Ovary (tissue), 7 donors: ENCODE measurements at regions not wholly inside any gene's neighbourhood (a gene's known extent, or its start where the extent isn't known, plus 50 kb on each side); places are given as distances from the start of the nearest gene placed in this dataset.

Experiments
- DNase-seq, 5 donors: peaks; one replicate each; pipeline ENCODE4 v3.0.0-alpha.2; 2019 to 2020
- H3K27ac ChIP-seq, 2 donors: fragments of 200-600 bp; one replicate each; pipeline versions ENCODE4 v1.5.1 to v1.8.0; 2019 to 2022
- H3K27me3 ChIP-seq: fragments of 200-600 bp; one replicate; pipeline ENCODE4 v1.8.0; 2022
- H3K36me3 ChIP-seq: fragments of 200-600 bp; sonication (generic); one replicate; pipeline ENCODE4 v1.5.1; 2019
- H3K4me1 ChIP-seq: one replicate; pipeline ENCODE4 v1.8.1; 2013; ENCODE audit warnings: mild to moderate bottlenecking, moderate library complexity; ENCODE audit not compliant: insufficient read depth
- H3K4me3 ChIP-seq: fragments of 200-600 bp; sonication (generic); one replicate; pipeline ENCODE4 v1.5.1; 2017
- H3K9me3 ChIP-seq, 2 donors: fragments of 200-600 bp in 1 of 2; sonication (generic) in 1 of 2; one replicate each; pipeline versions ENCODE4 v1.5.1 to v1.8.1; 2013 to 2019; ENCODE audit warnings: mild to moderate bottlenecking in 1 of 2, moderate library complexity in 1 of 2
- CTCF ChIP-seq, 3 donors: fragments of 450-650 bp in 2 of 3; fragments of 200-600 bp in 1 of 3; IDR thresholded peaks; one replicate each; pipeline versions ENCODE4 v1.5.1 to v1.8.0; 2016 to 2022; ENCODE audit warnings: antibody characterized with exemption in 3 of 3, mild to moderate bottlenecking in 1 of 3
- EP300 ChIP-seq: sonication (generic); formaldehyde crosslinking; IDR thresholded peaks from one replicate; pipeline ENCODE4 v1.6.1; 2017; ENCODE audit warnings: antibody characterized with exemption
- POLR2A ChIP-seq: fragments of 450-650 bp; IDR thresholded peaks from one replicate; pipeline ENCODE4 v1.6.1; 2017; ENCODE audit warnings: antibody characterized with exemption, mild to moderate bottlenecking, moderate library complexity
- WGBS, 3 donors: extraction: QIAGEN DNeasy Blood & Tissue Kit in 1 of 3; methylation state at CpG; one replicate each; pipeline versions ENCODE4 v1.1.5 to v1.1.7; 2013 to 2017; 5-methylcytosine and 5-hydroxymethylcytosine counted together
- intact Hi-C, 4 donors: fragments of 100-400 bp; cut with DNase I; formaldehyde crosslinking; loops; one replicate each; pipeline versions ENCODE4 v1.11.0 to v1.15.1; 2022 to 2023
- donor health status: DM: no; HTN: no; CAD: no; lungs with moderate emphysema.
- donor health status: DM: no; HTN: no; CAD: no.
- donor health status: Bipolar disorder and iron deficiency.
- donor health status: DM: no; HTN: no; CAD: no.
- donor health status: DM: yes; HTN: yes; CAD: no.

GRCh38 chr6:71209626-71210025 lies 79.0 kb upstream of the OGFRL1 start:
- no peak for DNase-seq
- H3K36me3 ChIP-seq = no peaks in the 10 kb centered on the region
- H3K27ac ChIP-seq = no peak overlapping the region
- intact Hi-C loops = no loop called here
- no peak for TF ChIP-seq CTCF (IDR thresholded peaks at IDR 0.05)
- no peak for TF ChIP-seq EP300
- TF ChIP-seq POLR2A = no peak
- no peaks in the 10 kb centered on the region for H3K9me3 ChIP-seq
- H3K27me3 ChIP-seq = no peaks in the 10 kb centered on the region
- H3K4me1 ChIP-seq = no peaks in the 10 kb centered on the region
- H3K4me3 ChIP-seq = no peak overlapping the region

GRCh38 chr6:71211799-71212198 lies 76.8 kb upstream of the OGFRL1 start:
- intact Hi-C loops = no loop called here
- no peaks in the 10 kb centered on the region for H3K9me3 ChIP-seq
- no peaks in the 10 kb centered on the region for H3K27me3 ChIP-seq
- no peak for DNase-seq
- no peaks in the 10 kb centered on the region for H3K4me1 ChIP-seq
- no peak overlapping the region for H3K4me3 ChIP-seq
- H3K36me3 ChIP-seq = no peaks in the 10 kb centered on the region
- H3K27ac ChIP-seq = no peak overlapping the region
- TF ChIP-seq POLR2A = no peak
- TF ChIP-seq CTCF (IDR thresholded peaks at IDR 0.05) = no peak
- TF ChIP-seq EP300 = no peak
- WGBS, 3 donors = 8 to 17% (median 12%) methylated on average over 2 of the region's 2 CpGs

- intact Hi-C loops = no loop called here
- TF ChIP-seq POLR2A = no peak
- no peak for TF ChIP-seq CTCF (IDR thresholded peaks at IDR 0.05)
- no peak for TF ChIP-seq EP300
- H3K27me3 ChIP-seq = no peaks in the 10 kb centered on the region
- H3K4me3 ChIP-seq = no peak overlapping the region
- H3K9me3 ChIP-seq = no peaks in the 10 kb centered on the region
- no peak for DNase-seq
- H3K4me1 ChIP-seq = no peaks in the 10 kb centered on the region
- H3K27ac ChIP-seq = no peak overlapping the region
- WGBS, 3 donors = 41 to 62% (median 50%) methylated on average over 3 of the region's 3 CpGs
- no peaks in the 10 kb centered on the region for H3K36me3 ChIP-seq
These were observed 68.1 kb upstream of the OGFRL1 start for GRCh38 chr6:71220466-71220865.

GRCh38 chr6:71222671-71223070 lies 65.9 kb upstream of the OGFRL1 start:
- TF ChIP-seq CTCF (IDR thresholded peaks at IDR 0.05) (no peak), EP300 (no peak), POLR2A (no peak)
- Histone ChIP-seq H3K36me3 (no peaks in the 10 kb centered on the region), H3K27ac (no peak overlapping the region), H3K4me3 (no peak overlapping the region), H3K4me1 (no peaks in the 10 kb centered on the region), H3K9me3 (no peaks in the 10 kb centered on the region), H3K27me3 (no peaks in the 10 kb centered on the region)
- intact Hi-C loops = no loop called here
- DNase-seq = no peak
- WGBS, 3 donors = 48 to 62% (median 55%) methylated on average over 4 of the region's 4 CpGs

GRCh38 chr6:71224011-71224410 lies 64.6 kb upstream of the OGFRL1 start:
- Histone ChIP-seq H3K9me3 (no peaks in the 10 kb centered on the region), H3K36me3 (no peaks in the 10 kb centered on the region), H3K4me1 (no peaks in the 10 kb centered on the region), H3K27ac (no peak overlapping the region), H3K4me3 (no peak overlapping the region), H3K27me3 (no peaks in the 10 kb centered on the region)
- no peak for DNase-seq
- WGBS, 3 donors = 90 to 99% (median 97%) methylated on average over 2 of the region's 2 CpGs
- intact Hi-C loops = no loop called here
- TF ChIP-seq CTCF (IDR thresholded peaks at IDR 0.05) = no peak
- TF ChIP-seq EP300 = no peak
- TF ChIP-seq POLR2A = no peak
